ENCODE measurements at regions not wholly inside any gene's neighbourhood (a gene's known extent, or its start where the extent isn't known, plus 50 kb on each side); places are given as distances from the start of the nearest gene placed in this dataset.

DNA sequence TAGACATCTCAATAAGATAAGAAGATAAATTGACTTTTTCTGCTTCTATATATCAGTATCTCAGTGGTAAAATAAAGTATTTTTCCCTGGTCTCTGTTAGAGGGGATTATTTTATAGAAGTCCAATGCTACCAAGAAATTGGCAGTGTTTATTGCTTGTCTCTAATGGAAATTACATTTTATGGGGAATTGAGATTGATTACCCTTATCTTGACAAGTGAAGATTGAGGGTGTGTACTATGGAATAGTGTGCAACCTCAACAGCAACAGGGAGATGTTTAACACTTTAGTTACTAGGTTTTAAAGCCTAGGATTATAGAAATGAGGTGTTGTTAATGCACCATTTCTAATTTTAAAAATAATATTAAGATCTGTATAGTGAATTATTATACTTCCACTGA, 154.8 kb upstream of the ROBO1 start:
- Mint-ChIP-seq H3K36me3 (ENCODE audit: low read depth) (no peaks in the 10 kb centered on the region), H3K4me3 (no peak overlapping the region), H3K4me1 (ENCODE audit: low read depth) (no peaks in the 10 kb centered on the region), H3K9me3 (peaks cover 9% of the 10 kb centered on the region), H3K27me3 (ENCODE audit: low read depth) (no peaks in the 10 kb centered on the region), H3K27ac (no peak overlapping the region)

- H3K27ac Mint-ChIP-seq: no peak overlapping the region
- peaks cover 12% of the 10 kb centered on the region for H3K9me3 Mint-ChIP-seq
- H3K36me3 Mint-ChIP-seq (ENCODE audit: low read depth): no peaks in the 10 kb centered on the region
- H3K4me1 Mint-ChIP-seq (ENCODE audit: low read depth): no peaks in the 10 kb centered on the region
- H3K27me3 Mint-ChIP-seq (ENCODE audit: low read depth): no peaks in the 10 kb centered on the region
- H3K4me3 Mint-ChIP-seq: no peak overlapping the region
Observed at GRCh38 chr3:79917561-79917960, 149.8 kb upstream of the ROBO1 start.

GRCh38 chr3:79910337-79910736, 142.5 kb upstream of the ROBO1 start:
- Mint-ChIP-seq H3K27me3 (ENCODE audit: low read depth) (no peaks in the 10 kb centered on the region), H3K4me1 (ENCODE audit: low read depth) (no peaks in the 10 kb centered on the region), H3K36me3 (ENCODE audit: low read depth) (no peaks in the 10 kb centered on the region), H3K27ac (no peak overlapping the region), H3K4me3 (no peak overlapping the region), H3K9me3 (peaks cover 5% of the 10 kb centered on the region)

DNA sequence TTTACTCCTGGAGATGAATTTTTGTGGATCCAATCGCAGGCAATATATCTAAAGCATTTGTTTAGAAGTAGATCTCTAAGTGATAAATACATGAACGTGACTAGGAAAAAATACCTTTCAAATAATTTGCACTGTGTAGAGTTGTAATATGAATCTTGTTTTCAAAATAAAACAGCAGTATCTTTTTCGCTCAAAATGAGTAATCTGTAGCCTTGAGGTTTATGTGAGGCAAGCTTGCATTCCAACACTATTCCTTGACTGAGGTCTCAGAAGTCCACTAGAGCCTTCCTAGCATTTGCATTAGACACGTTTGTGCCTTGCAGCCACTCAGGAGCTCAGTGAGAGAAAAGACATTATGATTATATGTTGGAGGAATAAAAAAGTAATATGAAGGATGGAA, 138.3 kb upstream of the ROBO1 start:
- no peaks in the 10 kb centered on the region for H3K36me3 Mint-ChIP-seq (ENCODE audit: low read depth)
- H3K4me3 Mint-ChIP-seq: no peak overlapping the region
- H3K4me1 Mint-ChIP-seq (ENCODE audit: low read depth): no peaks in the 10 kb centered on the region
- H3K27ac Mint-ChIP-seq: no peak overlapping the region
- no peaks in the 10 kb centered on the region for H3K27me3 Mint-ChIP-seq (ENCODE audit: low read depth)
- H3K9me3 Mint-ChIP-seq: peaks cover 4% of the 10 kb centered on the region

- Mint-ChIP-seq H3K9me3 (peaks cover 4% of the 10 kb centered on the region), H3K36me3 (ENCODE audit: low read depth) (no peaks in the 10 kb centered on the region), H3K27ac (no peak overlapping the region), H3K27me3 (ENCODE audit: low read depth) (no peaks in the 10 kb centered on the region), H3K4me3 (no peak overlapping the region), H3K4me1 (ENCODE audit: low read depth) (no peaks in the 10 kb centered on the region)
Observed at GRCh38 chr3:79902151-79902550, 134.4 kb upstream of the ROBO1 start.

DNA sequence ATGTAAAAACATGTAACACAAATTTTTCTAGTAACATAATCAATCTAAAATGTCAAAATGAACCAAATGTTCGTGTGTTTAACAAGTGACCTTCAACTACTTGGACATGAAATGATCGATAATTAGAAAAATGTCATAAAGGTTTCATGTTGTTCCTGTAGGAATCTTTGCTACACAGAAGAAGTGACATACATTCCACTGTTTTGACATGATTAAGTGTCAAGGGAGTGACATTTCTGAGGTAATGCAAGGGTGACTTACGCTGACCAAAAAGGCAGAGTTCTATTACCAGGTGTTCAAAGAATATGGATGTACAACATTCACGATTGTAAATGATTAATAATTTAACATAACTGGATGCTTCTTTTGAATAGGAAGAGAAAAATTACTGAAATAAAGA, 131.1 kb upstream of the ROBO1 start:
- Mint-ChIP-seq H3K27ac (no peak overlapping the region), H3K27me3 (ENCODE audit: low read depth) (no peaks in the 10 kb centered on the region), H3K9me3 (no peaks in the 10 kb centered on the region), H3K36me3 (ENCODE audit: low read depth) (no peaks in the 10 kb centered on the region), H3K4me1 (ENCODE audit: low read depth) (no peaks in the 10 kb centered on the region), H3K4me3 (no peak overlapping the region)

DNA sequence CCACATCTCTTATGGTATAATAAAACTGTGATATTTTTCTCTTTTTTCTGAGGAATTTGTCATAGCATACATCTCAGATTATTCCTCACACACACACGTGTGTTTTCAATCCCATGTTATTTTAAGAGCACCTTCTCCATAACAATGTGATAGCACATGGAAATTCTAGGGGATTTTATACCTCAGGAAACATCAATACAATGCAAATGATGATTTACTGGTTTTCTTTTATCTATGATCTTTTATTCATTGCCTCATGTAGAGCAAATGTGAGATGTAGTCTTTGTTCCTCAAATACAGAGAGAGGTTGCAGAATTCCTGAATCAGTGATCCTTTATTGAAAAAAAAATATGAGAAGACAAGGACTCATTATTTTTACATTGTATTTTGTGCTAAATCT, 128.3 kb upstream of the ROBO1 start:
- Mint-ChIP-seq H3K4me3 (no peak overlapping the region), H3K27me3 (ENCODE audit: low read depth) (no peaks in the 10 kb centered on the region), H3K4me1 (ENCODE audit: low read depth) (no peaks in the 10 kb centered on the region), H3K27ac (no peak overlapping the region), H3K9me3 (no peaks in the 10 kb centered on the region), H3K36me3 (ENCODE audit: low read depth) (no peaks in the 10 kb centered on the region)

DNA sequence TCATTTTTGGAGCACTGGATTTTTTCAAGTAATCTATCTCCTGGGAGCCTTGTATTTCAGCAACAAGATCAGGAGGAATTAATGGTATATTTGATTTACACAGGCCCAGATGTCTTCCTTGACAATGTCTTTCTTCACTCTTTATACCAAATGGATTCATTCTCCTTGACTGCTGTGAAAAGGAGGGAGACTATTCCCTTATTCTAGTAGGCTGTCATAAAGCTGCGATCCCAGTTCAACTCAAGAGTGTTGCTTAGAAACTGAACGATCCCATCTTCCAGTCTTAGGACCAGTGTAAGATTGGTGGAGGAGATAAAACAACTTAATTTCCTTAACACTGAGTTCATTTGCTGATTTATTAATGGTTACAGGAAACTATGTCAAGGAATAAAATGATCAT, 119.4 kb upstream of the ROBO1 start:
- H3K4me3 Mint-ChIP-seq: no peak overlapping the region
- H3K27me3 Mint-ChIP-seq (ENCODE audit: low read depth): no peaks in the 10 kb centered on the region
- no peak overlapping the region for H3K27ac Mint-ChIP-seq
- no peaks in the 10 kb centered on the region for H3K36me3 Mint-ChIP-seq (ENCODE audit: low read depth)
- no peaks in the 10 kb centered on the region for H3K4me1 Mint-ChIP-seq (ENCODE audit: low read depth)
- H3K9me3 Mint-ChIP-seq: peaks cover 3% of the 10 kb centered on the region

- no peak overlapping the region for H3K27ac Mint-ChIP-seq
- H3K27me3 Mint-ChIP-seq (ENCODE audit: low read depth): no peaks in the 10 kb centered on the region
- no peaks in the 10 kb centered on the region for H3K4me1 Mint-ChIP-seq (ENCODE audit: low read depth)
- H3K36me3 Mint-ChIP-seq (ENCODE audit: low read depth): no peaks in the 10 kb centered on the region
- H3K4me3 Mint-ChIP-seq: no peak overlapping the region
- H3K9me3 Mint-ChIP-seq: peaks cover 3% of the 10 kb centered on the region
Observed at GRCh38 chr3:79886204-79886603, 118.4 kb upstream of the ROBO1 start.

- Mint-ChIP-seq H3K4me1 (ENCODE audit: low read depth) (no peaks in the 10 kb centered on the region), H3K27ac (no peak overlapping the region), H3K27me3 (ENCODE audit: low read depth) (no peaks in the 10 kb centered on the region), H3K4me3 (no peak overlapping the region), H3K36me3 (ENCODE audit: low read depth) (no peaks in the 10 kb centered on the region), H3K9me3 (peaks cover 6% of the 10 kb centered on the region)
Observed at GRCh38 chr3:79885407-79885806, 117.6 kb upstream of the ROBO1 start.

DNA sequence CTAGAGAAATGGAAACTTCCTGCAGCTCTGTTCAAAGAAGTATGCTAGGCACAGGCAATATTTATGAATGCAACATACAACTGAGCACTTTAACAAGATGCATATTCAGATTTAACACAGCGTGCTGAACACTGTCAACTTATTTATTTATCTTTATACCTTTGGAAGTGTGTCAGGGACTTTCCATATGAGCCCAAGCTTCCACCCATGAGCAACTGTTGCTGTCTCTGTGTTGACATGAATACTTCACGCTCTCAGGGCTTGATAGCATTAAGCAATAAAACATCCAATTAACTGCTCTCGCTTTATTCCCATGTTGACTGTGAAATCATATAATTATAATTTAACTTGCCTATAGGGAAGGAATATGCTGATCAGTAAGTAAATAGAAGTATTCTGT, 116.6 kb upstream of the ROBO1 start:
- Mint-ChIP-seq H3K27me3 (ENCODE audit: low read depth) (no peaks in the 10 kb centered on the region), H3K4me1 (ENCODE audit: low read depth) (no peaks in the 10 kb centered on the region), H3K36me3 (ENCODE audit: low read depth) (no peaks in the 10 kb centered on the region), H3K27ac (no peak overlapping the region), H3K4me3 (no peak overlapping the region), H3K9me3 (peaks cover 6% of the 10 kb centered on the region)

DNA sequence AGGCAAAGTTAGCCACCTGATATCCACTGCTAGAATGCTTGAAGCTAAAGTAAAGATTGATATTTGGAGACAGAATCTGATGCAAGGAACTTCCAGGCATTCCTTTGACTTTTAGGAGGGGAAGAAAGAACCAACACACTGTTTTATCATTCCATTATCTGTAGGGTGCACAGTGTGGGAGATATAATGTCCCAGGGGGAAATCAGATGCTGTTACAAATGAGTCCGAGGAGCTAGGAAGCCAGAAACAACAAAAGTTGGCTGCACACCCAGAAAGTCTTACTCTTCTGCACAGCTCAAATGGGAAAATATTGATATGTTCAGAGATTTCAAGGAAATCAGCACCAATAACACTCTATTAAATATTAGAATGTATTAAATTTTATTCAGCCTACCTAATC, 113.6 kb upstream of the ROBO1 start:
- Mint-ChIP-seq H3K9me3 (peaks cover 10% of the 10 kb centered on the region), H3K36me3 (ENCODE audit: low read depth) (no peaks in the 10 kb centered on the region), H3K27ac (no peak overlapping the region), H3K27me3 (ENCODE audit: low read depth) (no peaks in the 10 kb centered on the region), H3K4me3 (no peak overlapping the region), H3K4me1 (ENCODE audit: low read depth) (no peaks in the 10 kb centered on the region)

DNA sequence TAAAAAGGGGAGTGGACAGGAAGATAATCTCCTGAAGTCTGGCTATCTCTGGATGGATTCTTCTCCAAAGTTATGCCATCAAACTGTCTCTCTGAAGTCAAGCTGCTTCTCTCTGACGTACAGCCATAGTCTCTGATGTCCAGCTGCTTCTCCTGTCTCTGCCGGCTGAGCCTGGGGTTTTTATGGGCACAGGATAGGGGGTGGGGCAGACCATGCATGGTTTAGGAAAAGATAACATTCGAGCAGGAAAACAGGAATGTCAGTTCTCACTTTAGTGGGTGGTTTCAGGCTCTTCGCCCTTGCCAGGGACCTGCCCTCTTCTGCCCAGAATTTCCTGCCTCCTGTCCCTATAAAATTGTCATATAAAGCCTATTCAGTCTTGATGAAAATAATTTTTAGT, 110.9 kb upstream of the ROBO1 start:
- H3K4me1 Mint-ChIP-seq (ENCODE audit: low read depth): no peaks in the 10 kb centered on the region
- H3K9me3 Mint-ChIP-seq: peaks cover 11% of the 10 kb centered on the region
- no peak overlapping the region for H3K27ac Mint-ChIP-seq
- H3K4me3 Mint-ChIP-seq: no peak overlapping the region
- H3K36me3 Mint-ChIP-seq (ENCODE audit: low read depth): no peaks in the 10 kb centered on the region
- no peaks in the 10 kb centered on the region for H3K27me3 Mint-ChIP-seq (ENCODE audit: low read depth)

GRCh38 chr3:79874646-79875045, 106.8 kb upstream of the ROBO1 start:
- H3K27ac Mint-ChIP-seq: no peak overlapping the region
- H3K27me3 Mint-ChIP-seq (ENCODE audit: low read depth): no peaks in the 10 kb centered on the region
- no peaks in the 10 kb centered on the region for H3K4me1 Mint-ChIP-seq (ENCODE audit: low read depth)
- peaks cover 9% of the 10 kb centered on the region for H3K9me3 Mint-ChIP-seq
- no peak overlapping the region for H3K4me3 Mint-ChIP-seq
- no peaks in the 10 kb centered on the region for H3K36me3 Mint-ChIP-seq (ENCODE audit: low read depth)

- H3K27me3 Mint-ChIP-seq (ENCODE audit: low read depth): no peaks in the 10 kb centered on the region
- H3K9me3 Mint-ChIP-seq: peaks cover 20% of the 10 kb centered on the region
- no peak overlapping the region for H3K27ac Mint-ChIP-seq
- H3K36me3 Mint-ChIP-seq (ENCODE audit: low read depth): no peaks in the 10 kb centered on the region
- no peaks in the 10 kb centered on the region for H3K4me1 Mint-ChIP-seq (ENCODE audit: low read depth)
- no peak overlapping the region for H3K4me3 Mint-ChIP-seq
Observed at GRCh38 chr3:79872483-79872882, 104.7 kb upstream of the ROBO1 start.

DNA sequence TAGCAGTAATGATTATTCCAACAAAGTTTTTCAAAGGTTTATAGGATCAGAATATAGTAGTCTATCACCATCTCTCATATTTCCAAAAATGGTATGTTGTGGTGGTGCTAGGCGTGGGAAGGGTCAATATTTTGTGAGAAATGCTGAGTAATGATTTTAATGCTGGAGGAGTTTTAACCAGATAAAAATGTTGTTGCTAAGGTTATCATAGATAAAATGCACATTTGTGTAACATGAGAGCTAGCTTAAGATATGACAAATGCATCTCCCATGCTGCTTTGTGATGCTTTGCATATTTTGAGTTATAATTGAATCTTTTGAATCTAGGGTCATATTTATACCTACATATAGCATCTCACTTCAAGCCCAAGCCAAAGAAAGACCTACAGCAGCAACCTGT, 103.9 kb upstream of the ROBO1 start:
- H3K4me3 Mint-ChIP-seq: no peak overlapping the region

More for the DNA sequence above, 103.9 kb upstream of the ROBO1 start:
- no peaks in the 10 kb centered on the region for H3K27me3 Mint-ChIP-seq (ENCODE audit: low read depth)
- H3K4me1 Mint-ChIP-seq (ENCODE audit: low read depth): no peaks in the 10 kb centered on the region
- no peaks in the 10 kb centered on the region for H3K36me3 Mint-ChIP-seq (ENCODE audit: low read depth)
- H3K9me3 Mint-ChIP-seq: peaks cover 16% of the 10 kb centered on the region
- no peak overlapping the region for H3K27ac Mint-ChIP-seq
